Peyer's patch (tissue), 4 donors: ENCODE measurements at regions not wholly inside any gene's neighbourhood (a gene's known extent, or its start where the extent isn't known, plus 50 kb on each side); places are given as distances from the start of the nearest gene placed in this dataset.

Source experiments
- POLR2A ChIP-seq, 2 donors: fragments of 450-650 bp; IDR thresholded peaks; one replicate each; pipeline ENCODE4 v1.5.1; 2017; ENCODE audit warnings: antibody characterized with exemption in 2 of 2, mild to moderate bottlenecking in 2 of 2, moderate library complexity in 2 of 2
- TF ChIP-seq, protein P1 (sequence below), 6 experiments: fragments of 450-650 bp in 4 of 6; fragments of 200-600 bp in 2 of 6; sonication (generic) in 1 of 6; IDR thresholded peaks; one replicate each; pipeline ENCODE4 v1.5.1; 2017 to 2019; ENCODE audit warnings: antibody characterized with exemption in 6 of 6, mild to moderate bottlenecking in 3 of 6, moderate library complexity in 1 of 6

DNA sequence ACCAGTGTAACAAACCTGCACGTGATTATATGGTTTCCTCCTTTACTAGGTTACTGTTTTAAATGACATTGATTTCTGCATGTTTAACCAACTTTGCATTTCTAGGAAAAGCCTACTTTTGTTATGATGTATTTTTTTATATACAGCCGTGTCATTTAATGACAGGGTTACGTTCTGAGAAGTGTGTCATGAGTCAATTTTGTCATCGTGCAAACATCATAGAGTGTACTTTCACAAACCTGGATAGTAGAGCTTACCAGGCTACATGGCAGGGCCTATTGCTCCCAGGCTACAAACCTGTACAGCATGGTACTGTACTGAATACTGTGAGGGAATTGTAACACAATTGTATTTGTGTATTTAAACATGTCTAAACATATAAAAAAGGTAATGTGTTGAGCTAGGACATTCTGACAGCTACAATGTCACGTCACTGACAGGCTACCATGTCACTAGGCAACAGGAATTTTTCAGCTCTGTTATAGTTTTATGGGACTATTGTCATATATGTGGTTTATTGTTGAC is 205.3 kb downstream of the PRL start:
- TF ChIP-seq POLR2A (IDR thresholded peaks at IDR 0.05): no peak
- TF ChIP-seq, protein P1, sequence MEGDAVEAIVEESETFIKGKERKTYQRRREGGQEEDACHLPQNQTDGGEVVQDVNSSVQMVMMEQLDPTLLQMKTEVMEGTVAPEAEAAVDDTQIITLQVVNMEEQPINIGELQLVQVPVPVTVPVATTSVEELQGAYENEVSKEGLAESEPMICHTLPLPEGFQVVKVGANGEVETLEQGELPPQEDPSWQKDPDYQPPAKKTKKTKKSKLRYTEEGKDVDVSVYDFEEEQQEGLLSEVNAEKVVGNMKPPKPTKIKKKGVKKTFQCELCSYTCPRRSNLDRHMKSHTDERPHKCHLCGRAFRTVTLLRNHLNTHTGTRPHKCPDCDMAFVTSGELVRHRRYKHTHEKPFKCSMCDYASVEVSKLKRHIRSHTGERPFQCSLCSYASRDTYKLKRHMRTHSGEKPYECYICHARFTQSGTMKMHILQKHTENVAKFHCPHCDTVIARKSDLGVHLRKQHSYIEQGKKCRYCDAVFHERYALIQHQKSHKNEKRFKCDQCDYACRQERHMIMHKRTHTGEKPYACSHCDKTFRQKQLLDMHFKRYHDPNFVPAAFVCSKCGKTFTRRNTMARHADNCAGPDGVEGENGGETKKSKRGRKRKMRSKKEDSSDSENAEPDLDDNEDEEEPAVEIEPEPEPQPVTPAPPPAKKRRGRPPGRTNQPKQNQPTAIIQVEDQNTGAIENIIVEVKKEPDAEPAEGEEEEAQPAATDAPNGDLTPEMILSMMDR (IDR thresholded peaks at IDR 0.05): no peak
